ENCODE measurements at regions not wholly inside any gene's neighbourhood (a gene's known extent, or its start where the extent isn't known, plus 50 kb on each side); places are given as distances from the start of the nearest gene placed in this dataset.

DNA sequence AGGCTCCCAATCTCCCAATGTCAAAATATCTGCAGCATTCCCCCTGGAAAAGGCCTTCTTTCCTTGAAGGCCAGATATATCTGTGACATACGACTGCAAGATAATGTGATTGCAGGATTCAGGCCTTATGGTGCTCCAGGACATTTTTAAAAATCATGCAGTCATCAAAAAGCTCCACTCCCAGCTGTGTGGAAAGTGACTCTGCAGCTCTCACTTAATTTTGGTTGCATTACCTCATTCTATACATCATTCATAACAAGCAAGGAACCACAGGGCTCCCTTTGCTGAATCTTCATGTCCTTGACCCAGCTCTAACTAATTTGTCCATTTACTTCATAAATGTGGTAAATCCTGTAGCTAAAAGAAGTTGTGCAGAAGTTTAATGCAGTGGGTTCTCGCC lies 386.2 kb upstream of the SLC30A5 start:
- TF ChIP-seq TAF1 (IDR thresholded peaks at IDR 0.05; ENCODE audit: borderline replicate concordance, insufficient read depth, low read length) = no peak
- no peak for TF ChIP-seq POLR2AphosphoS5 (IDR thresholded peaks at IDR 0.05; ENCODE audit: low read depth, low read length)
- TF ChIP-seq SIN3A (IDR thresholded peaks at IDR 0.05; ENCODE audit: borderline replicate concordance, insufficient read depth, low read length) = no peak

Measured in PFSK-1 (cell line).